Liver (tissue), 8 donors: ENCODE measurements at regions not wholly inside any gene's neighbourhood (a gene's known extent, or its start where the extent isn't known, plus 50 kb on each side); places are given as distances from the start of the nearest gene placed in this dataset.

Source experiments
- DNase-seq: peaks from one replicate; pipeline ENCODE4 v3.0.0-alpha.2; 2017; ENCODE audit warnings: low spot score
- H3K27ac ChIP-seq, 2 donors: one replicate each; pipeline ENCODE4 v1.7.0; 2013; ENCODE audit warnings: inconsistent platforms in 2 of 2, low read length in 2 of 2, control low read depth in 1 of 2, low read depth in 1 of 2, mild to moderate bottlenecking in 1 of 2
- H3K27me3 ChIP-seq, 4 donors: one replicate each; pipeline versions ENCODE4 v1.6.1 to v1.7.0; 2013; ENCODE audit warnings: low read length in 3 of 4, inconsistent platforms in 1 of 4, mild to moderate bottlenecking in 1 of 4, moderate library complexity in 1 of 4; ENCODE audit not compliant: control insufficient read depth in 4 of 4, insufficient read depth in 4 of 4
- H3K36me3 ChIP-seq, 4 donors: one replicate each; pipeline versions ENCODE4 v1.6.1 to v1.7.0; 2013; ENCODE audit warnings: low read length in 3 of 4, mild to moderate bottlenecking in 3 of 4, low read depth in 1 of 4, moderate library complexity in 1 of 4; ENCODE audit not compliant: control insufficient read depth in 4 of 4, insufficient read depth in 3 of 4
- H3K4me1 ChIP-seq, 4 donors: one replicate each; pipeline versions ENCODE4 v1.6.1 to v1.7.0; 2013; ENCODE audit warnings: low read length in 3 of 4, mild to moderate bottlenecking in 3 of 4, moderate library complexity in 1 of 4; ENCODE audit not compliant: control insufficient read depth in 4 of 4, insufficient read depth in 4 of 4
- H3K4me3 ChIP-seq, 3 donors: one replicate each; pipeline versions ENCODE4 v1.6.1 to v1.7.0; 2013; ENCODE audit warnings: low read length in 3 of 3, control low read depth in 1 of 3, low read depth in 1 of 3, mild to moderate bottlenecking in 1 of 3
- H3K9ac ChIP-seq, 2 donors: one replicate each; pipeline ENCODE4 v1.7.0; 2013; ENCODE audit warnings: low read length in 2 of 2, mild to moderate bottlenecking in 2 of 2, moderate library complexity in 2 of 2, control low read depth in 1 of 2, low read depth in 1 of 2
- H3K9me3 ChIP-seq, 4 donors: one replicate each; pipeline versions ENCODE4 v1.6.1 to v1.7.0; 2013; ENCODE audit warnings: low read length in 3 of 4; ENCODE audit not compliant: control insufficient read depth in 4 of 4
- EGR1 ChIP-seq, 2 donors: IDR thresholded peaks; 2 replicates each; pipeline ENCODE4 v1.6.1; 2016 to 2018; ENCODE audit warnings: antibody characterized with exemption in 2 of 2, low read depth in 2 of 2
- FOXA1 ChIP-seq: IDR thresholded peaks from 2 replicates; pipeline ENCODE4 v1.6.1; 2016; ENCODE audit warnings: antibody characterized with exemption
- FOXA2 ChIP-seq: IDR thresholded peaks from 2 replicates; pipeline ENCODE4 v1.6.1; 2016; ENCODE audit warnings: antibody characterized with exemption
- GABPA ChIP-seq, 2 donors: IDR thresholded peaks in 1 of 2; conservative IDR thresholded peaks in 1 of 2; 2 replicates each; pipeline ENCODE4 v1.6.1; 2016; ENCODE audit warnings: antibody characterized with exemption in 2 of 2, mild to moderate bottlenecking in 1 of 2, moderate library complexity in 1 of 2
- HNF4A ChIP-seq, 2 donors: conservative IDR thresholded peaks; 2 replicates each; pipeline ENCODE4 v1.6.1; 2016; ENCODE audit warnings: antibody characterized with exemption in 2 of 2, mild to moderate bottlenecking in 2 of 2
- HNF4G ChIP-seq: IDR thresholded peaks from 2 replicates; pipeline ENCODE4 v1.6.1; 2016; ENCODE audit warnings: antibody characterized with exemption
- JUND ChIP-seq, 2 donors: IDR thresholded peaks; 2 replicates each; pipeline ENCODE4 v1.6.1; 2016; ENCODE audit warnings: antibody characterized with exemption in 2 of 2
- MAX ChIP-seq: IDR thresholded peaks from 2 replicates; pipeline ENCODE4 v1.6.1; 2016; ENCODE audit warnings: antibody characterized with exemption
- RAD21 ChIP-seq, 2 donors: IDR thresholded peaks; 2 replicates each; pipeline ENCODE4 v1.6.1; 2016; ENCODE audit warnings: antibody characterized with exemption in 2 of 2, mild to moderate bottlenecking in 2 of 2
- REST ChIP-seq: IDR thresholded peaks from 2 replicates; pipeline ENCODE4 v1.6.1; 2016; ENCODE audit warnings: antibody characterized with exemption, mild to moderate bottlenecking
- RXRA ChIP-seq, 2 donors: IDR thresholded peaks; 2 replicates each; pipeline ENCODE4 v1.6.1; 2017 to 2018; ENCODE audit warnings: antibody characterized with exemption in 2 of 2, mild to moderate bottlenecking in 1 of 2
- SP1 ChIP-seq: IDR thresholded peaks from 2 replicates; pipeline ENCODE4 v1.6.1; 2018; ENCODE audit warnings: antibody characterized with exemption, mild to moderate bottlenecking
- TAF1 ChIP-seq: conservative IDR thresholded peaks from 2 replicates; pipeline ENCODE4 v1.6.1; 2016; ENCODE audit warnings: antibody characterized with exemption, mild to moderate bottlenecking
- YY1 ChIP-seq: IDR thresholded peaks from 2 replicates; pipeline ENCODE4 v1.6.1; 2016; ENCODE audit warnings: antibody characterized with exemption, mild to moderate bottlenecking
- WGBS: extraction: QIAGEN DNeasy Blood & Tissue Kit; methylation state at CpG from one replicate; pipeline ENCODE4 v1.1.7; 2013; 5-methylcytosine and 5-hydroxymethylcytosine counted together
- TF ChIP-seq, protein P1 (sequence below): fragments of 150-350 bp; IDR thresholded peaks from 2 replicates; pipeline ENCODE4 v1.5.1; 2017; ENCODE audit warnings: improper control_type of control experiment, low read depth, low read length; ENCODE audit not compliant: missing input control
- TF ChIP-seq, protein P2 (sequence below): IDR thresholded peaks from 2 replicates; pipeline ENCODE4 v1.6.1; 2016; ENCODE audit warnings: antibody characterized with exemption
- TF ChIP-seq, protein P3 (sequence below): IDR thresholded peaks from 2 replicates; pipeline ENCODE4 v1.6.1; 2016; ENCODE audit warnings: antibody characterized with exemption
- donor health status: healthy.
- donor health status: healthy.
- donor health status: healthy.
- donor health status: healthy.
- donor health status: healthy.

DNA sequence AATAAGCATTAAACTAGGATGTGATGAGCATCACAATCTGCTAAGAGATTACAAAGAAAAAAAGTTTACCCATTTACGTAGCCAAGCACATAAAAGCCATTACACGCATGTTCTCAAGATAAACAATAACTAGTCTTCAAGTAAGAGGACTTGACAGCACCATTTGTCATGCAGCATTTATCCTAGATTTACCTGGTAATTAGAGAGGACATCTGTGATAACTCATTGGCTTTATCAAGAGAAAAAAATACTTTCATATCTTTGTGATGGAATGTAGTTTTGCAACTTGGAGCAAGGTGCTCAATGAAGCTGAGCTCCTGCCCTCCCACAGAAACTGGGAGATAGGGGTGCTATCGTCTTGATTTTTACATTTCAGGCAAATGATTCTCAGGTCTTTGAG, 1023.7 kb downstream of the FSCB start:
- Histone ChIP-seq H3K9ac (no peak overlapping the region), H3K4me3 (no peak overlapping the region), H3K9me3 (no peaks in the 10 kb centered on the region), H3K27ac (no peak overlapping the region), H3K36me3 (no peaks in the 10 kb centered on the region), H3K27me3 (no peaks in the 10 kb centered on the region), H3K4me1 (no peaks in the 10 kb centered on the region)
- TF ChIP-seq MAX (no peak), REST (no peak), FOXA2 (no peak), HNF4G (no peak), HNF4A (conservative IDR thresholded peaks at IDR 0.05) (no peak), RAD21 (IDR thresholded peaks at IDR 0.05) (no peak), JUND (IDR thresholded peaks at IDR 0.05) (no peak), EGR1 (IDR thresholded peaks at IDR 0.05; ENCODE audit: low read depth in 2 of 2) (no peak), FOXA1 (no peak), TAF1 (no peak), RXRA (IDR thresholded peaks at IDR 0.05) (no peak), GABPA (IDR thresholded peaks at IDR 0.05 in 1 of 2, conservative IDR thresholded peaks at IDR 0.05 in 1 of 2) (no peak), YY1 (no peak), SP1 (no peak)
- TF ChIP-seq, protein P1, sequence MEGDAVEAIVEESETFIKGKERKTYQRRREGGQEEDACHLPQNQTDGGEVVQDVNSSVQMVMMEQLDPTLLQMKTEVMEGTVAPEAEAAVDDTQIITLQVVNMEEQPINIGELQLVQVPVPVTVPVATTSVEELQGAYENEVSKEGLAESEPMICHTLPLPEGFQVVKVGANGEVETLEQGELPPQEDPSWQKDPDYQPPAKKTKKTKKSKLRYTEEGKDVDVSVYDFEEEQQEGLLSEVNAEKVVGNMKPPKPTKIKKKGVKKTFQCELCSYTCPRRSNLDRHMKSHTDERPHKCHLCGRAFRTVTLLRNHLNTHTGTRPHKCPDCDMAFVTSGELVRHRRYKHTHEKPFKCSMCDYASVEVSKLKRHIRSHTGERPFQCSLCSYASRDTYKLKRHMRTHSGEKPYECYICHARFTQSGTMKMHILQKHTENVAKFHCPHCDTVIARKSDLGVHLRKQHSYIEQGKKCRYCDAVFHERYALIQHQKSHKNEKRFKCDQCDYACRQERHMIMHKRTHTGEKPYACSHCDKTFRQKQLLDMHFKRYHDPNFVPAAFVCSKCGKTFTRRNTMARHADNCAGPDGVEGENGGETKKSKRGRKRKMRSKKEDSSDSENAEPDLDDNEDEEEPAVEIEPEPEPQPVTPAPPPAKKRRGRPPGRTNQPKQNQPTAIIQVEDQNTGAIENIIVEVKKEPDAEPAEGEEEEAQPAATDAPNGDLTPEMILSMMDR: no peak
- TF ChIP-seq, protein P2, sequence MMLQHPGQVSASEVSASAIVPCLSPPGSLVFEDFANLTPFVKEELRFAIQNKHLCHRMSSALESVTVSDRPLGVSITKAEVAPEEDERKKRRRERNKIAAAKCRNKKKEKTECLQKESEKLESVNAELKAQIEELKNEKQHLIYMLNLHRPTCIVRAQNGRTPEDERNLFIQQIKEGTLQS: no peak
- TF ChIP-seq, protein P3, sequence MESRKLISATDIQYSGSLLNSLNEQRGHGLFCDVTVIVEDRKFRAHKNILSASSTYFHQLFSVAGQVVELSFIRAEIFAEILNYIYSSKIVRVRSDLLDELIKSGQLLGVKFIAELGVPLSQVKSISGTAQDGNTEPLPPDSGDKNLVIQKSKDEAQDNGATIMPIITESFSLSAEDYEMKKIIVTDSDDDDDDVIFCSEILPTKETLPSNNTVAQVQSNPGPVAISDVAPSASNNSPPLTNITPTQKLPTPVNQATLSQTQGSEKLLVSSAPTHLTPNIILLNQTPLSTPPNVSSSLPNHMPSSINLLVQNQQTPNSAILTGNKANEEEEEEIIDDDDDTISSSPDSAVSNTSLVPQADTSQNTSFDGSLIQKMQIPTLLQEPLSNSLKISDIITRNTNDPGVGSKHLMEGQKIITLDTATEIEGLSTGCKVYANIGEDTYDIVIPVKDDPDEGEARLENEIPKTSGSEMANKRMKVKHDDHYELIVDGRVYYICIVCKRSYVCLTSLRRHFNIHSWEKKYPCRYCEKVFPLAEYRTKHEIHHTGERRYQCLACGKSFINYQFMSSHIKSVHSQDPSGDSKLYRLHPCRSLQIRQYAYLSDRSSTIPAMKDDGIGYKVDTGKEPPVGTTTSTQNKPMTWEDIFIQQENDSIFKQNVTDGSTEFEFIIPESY: no peak
- DNase-seq: no peak
- WGBS: 65% methylated on average over 3 of the region's 3 CpGs

GRCh38 chr14:43481864-43482263, 1025.2 kb downstream of the FSCB start:
- Histone ChIP-seq H3K9me3 (no peaks in the 10 kb centered on the region), H3K27me3 (no peaks in the 10 kb centered on the region), H3K27ac (no peak overlapping the region), H3K36me3 (no peaks in the 10 kb centered on the region), H3K9ac (no peak overlapping the region), H3K4me3 (no peak overlapping the region), H3K4me1 (no peaks in the 10 kb centered on the region)
- 89% methylated on average over 2 of the region's 2 CpGs for WGBS
- no peak for DNase-seq
- TF ChIP-seq EGR1 (IDR thresholded peaks at IDR 0.05; ENCODE audit: low read depth in 2 of 2) (no peak), FOXA1 (no peak), GABPA (IDR thresholded peaks at IDR 0.05 in 1 of 2, conservative IDR thresholded peaks at IDR 0.05 in 1 of 2) (no peak), TAF1 (no peak), YY1 (no peak), REST (no peak)
- TF ChIP-seq, protein P1: no peak
